Lung microvascular endothelial cell (primary cell): ENCODE measurements at regions not wholly inside any gene's neighbourhood (a gene's known extent, or its start where the extent isn't known, plus 50 kb on each side); places are given as distances from the start of the nearest gene placed in this dataset.
"Not testable (repeated sequence)": the region's sequence is repeated elsewhere in the genome, so short reads cannot be mapped to it uniquely, and the experiment has no call there.

Experiments used
- DNase-seq, 2 donors: peaks; one replicate each; pipeline versions ENCODE4 v3.0.0 to v3.0.0-alpha.2; 2010; ENCODE audit warnings: low read depth in 2 of 2

- DNase-seq = no peak
Measured at GRCh38 chr18:38571651-38572050, 1006.1 kb upstream of the CELF4 start.

GRCh38 chr18:38565513-38565912 lies 999.9 kb upstream of the CELF4 start:
- DNase-seq = no peak

DNA sequence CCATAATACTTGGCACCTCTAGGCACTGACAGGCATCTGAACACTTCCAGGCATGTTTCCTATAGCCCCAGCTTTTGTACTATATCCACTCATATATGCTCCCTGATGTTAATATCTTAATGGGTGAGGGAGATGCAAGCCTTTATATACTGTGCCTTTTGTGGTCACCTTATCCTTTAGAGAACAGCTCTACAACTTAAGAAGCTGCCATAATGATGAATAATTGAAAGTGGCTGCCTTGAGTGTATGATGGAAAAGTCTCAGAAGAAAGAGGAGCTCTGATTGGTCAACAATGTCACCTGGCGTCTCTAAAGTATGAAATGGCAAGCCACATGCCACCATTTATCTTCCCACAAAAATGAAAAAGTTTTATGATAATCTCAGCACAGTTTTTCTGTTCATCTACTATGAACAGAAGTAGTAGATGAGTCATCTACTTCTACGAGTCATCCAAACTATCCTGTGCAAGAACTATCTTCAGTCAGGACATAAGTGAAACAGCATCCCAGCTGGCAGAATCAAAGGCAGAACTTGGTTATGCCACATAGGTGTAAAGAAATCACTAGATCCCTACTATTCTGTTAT lies 997.9 kb upstream of the CELF4 start:
- DNase-seq = no peak

DNA sequence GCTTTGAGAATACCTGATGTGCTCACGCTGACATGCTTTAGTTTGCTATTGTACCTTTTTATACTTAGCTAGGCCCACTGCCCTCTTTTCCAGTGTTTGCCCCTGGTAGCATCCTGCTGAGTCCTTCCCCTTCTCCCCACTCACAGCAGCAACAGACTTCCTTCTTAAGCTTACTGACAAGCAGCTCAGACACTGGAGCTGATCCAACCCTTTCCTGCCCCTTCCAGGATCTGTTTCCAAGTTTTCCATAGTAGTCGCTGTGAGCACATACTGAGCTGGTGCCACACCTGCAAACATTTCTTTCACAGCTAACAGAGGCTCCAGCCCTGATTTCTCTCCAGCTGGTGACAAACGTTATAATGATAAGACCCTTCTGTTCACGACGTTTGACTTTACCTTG lies 991.4 kb upstream of the CELF4 start:
- no peak for DNase-seq

DNA sequence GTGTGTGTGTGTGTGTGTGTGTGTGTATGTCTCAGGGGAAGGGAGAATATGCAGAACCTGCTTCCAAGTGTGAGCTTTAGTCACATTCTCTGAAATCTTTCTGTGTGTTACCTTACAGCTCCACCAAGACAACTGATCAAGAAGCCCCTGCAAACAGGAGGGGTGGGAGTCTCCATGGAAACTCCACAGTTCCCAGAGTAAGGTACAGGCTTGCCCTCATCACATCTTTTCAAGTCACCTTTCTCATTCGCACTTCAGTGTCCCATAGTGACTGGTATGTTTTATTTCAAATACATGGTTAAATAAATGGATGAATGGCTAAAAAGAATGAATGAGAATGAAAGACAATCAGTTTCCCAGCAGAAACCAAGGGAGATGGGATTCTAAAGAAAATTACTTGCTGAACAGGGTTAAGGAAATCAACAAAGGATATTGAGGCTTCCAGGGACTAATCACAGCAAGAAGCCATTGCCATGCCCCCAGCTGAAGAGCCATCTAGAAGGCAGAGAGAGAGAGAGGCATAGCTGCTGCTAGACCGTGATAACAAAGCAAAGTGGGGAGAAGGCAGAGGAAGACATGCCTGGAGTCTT lies 987.2 kb upstream of the CELF4 start:
- DNase-seq = no peak

- DNase-seq = no peak
Measured at GRCh38 chr18:38551881-38552280, 986.3 kb upstream of the CELF4 start.

DNA sequence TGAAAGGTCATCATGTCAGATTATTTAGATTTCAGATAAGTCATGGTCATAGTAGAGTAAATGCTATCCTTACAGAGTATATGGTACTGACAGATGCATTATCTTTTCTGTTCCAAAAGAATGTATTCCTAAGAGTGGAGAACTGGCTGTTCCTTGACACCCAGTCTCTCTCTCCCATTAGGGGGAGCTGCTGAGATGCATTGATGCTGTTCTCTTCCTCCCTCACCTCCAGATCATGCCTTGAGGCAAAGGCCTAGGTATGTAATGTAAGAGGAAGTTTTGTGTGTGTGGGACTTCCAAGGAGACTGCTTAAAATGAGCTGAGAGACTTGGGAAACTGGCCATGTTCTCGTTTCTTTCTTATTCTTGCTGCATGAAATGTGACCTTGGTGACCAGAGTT lies 979.5 kb upstream of the CELF4 start:
- no peak for DNase-seq

- no peak for DNase-seq
Measured at GRCh38 chr18:38539856-38540255, 974.3 kb upstream of the CELF4 start.

DNA sequence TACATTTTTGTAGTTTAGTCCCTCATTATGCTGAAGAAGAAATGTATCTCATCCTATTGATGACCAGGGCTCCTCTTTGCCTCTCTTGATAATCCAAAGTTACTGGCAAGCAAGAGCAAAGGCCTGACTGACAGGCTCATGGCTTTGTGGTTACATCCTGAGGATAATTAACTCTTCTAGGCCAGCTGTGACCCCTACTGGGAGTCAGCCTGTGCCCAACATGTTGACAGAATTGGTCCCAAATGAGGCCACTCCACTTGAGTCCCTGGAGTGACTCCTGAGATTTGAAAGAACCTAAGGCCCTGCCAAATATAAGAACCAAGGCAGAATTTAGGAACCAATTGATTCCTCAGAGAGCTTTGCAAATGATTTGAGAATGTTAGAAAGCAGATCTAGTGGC lies 973.8 kb upstream of the CELF4 start:
- no peak for DNase-seq

GRCh38 chr18:38534073-38534472 lies 968.5 kb upstream of the CELF4 start:
- DNase-seq = no peak

- no peak for DNase-seq
Measured at GRCh38 chr18:38526922-38527321, 961.3 kb upstream of the CELF4 start.

- no peak for DNase-seq
Measured at GRCh38 chr18:38525039-38525438, 959.4 kb upstream of the CELF4 start.

- no peak for DNase-seq
Measured at GRCh38 chr18:38520786-38521185, 955.2 kb upstream of the CELF4 start.

DNA sequence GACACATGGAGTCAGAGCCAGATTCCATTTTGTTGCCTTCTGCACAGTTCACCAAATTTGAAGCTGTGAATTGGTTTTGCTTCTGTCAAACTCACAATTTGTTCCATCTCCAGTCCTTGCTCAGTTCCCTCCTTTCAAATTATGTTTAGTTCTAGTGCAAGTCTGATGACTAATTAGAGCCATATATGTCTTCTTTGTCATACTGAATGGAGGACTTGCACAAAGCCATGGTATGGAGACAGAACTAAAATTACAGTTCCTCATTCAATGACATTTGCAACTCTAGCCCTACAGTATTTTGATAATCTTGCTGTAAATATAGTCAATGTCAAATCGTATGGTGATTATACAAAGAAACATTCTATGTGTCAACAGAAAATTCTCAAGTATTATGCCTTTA lies 936.9 kb upstream of the CELF4 start:
- no peak for DNase-seq

DNA sequence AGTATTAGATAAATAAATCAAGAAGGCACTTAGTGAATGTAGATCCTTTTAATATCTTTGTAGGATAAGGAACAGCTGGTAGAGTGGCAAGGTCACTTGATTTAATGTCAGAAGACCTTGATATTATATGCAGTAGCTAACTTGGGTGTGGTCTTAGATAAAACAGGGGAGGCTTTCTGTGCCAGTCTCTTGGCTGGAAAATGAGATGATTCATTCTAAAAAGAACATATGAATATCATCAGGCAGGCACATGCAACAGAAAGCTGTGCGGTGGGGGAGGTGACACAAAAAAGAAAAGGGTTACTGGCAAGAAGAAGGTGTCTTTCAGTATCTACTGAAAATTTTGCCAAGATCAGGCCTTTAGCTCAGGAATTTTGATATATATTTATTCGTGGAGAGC lies 931.7 kb upstream of the CELF4 start:
- no peak for DNase-seq

GRCh38 chr18:38496222-38496793 lies 930.7 kb upstream of the CELF4 start:
- DNase-seq = no peak

- DNase-seq = no peak
Measured at GRCh38 chr18:38494065-38494464, 928.5 kb upstream of the CELF4 start.

- DNase-seq = no peak
Measured at GRCh38 chr18:38491195-38491594, 925.6 kb upstream of the CELF4 start.

DNA sequence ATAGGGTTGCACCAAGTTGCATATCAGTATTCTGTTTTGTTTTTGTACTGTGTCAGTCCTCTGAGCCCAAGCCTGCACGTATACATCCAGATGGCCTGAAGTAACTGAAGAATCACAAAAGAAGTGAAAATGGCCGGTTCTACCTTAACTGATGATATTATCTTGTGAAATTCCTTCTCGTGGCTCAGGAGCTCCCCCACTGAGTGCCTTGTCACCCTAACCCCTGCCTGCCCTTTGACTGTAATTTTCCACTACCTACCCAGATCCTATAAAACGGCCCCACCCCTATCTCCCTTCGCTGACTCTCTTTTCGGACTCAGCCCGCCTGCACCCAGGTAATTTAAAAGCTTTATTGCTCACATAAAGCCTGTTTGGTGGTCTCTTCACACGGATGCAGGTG lies 924.1 kb upstream of the CELF4 start:
- DNase-seq = not testable (repeated sequence)

DNA sequence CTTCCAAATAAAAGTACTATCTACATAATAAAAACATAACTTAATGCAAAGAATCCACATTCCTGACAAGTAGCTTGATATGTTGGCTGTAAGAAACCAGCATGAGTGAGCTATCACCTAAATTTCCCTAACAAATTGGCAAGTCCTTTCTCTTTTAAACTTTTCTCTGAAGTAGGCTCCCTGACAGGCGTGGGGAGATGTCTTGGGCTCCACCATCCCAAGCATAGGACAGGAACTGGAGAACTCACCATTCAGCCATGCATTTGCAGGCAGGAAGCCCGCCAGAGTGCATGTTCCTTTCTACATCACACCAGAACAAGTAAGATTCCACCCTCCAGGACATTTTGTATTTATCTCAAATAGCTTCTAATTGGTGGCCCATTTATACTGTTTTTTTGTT lies 921.9 kb upstream of the CELF4 start:
- DNase-seq = no peak

DNA sequence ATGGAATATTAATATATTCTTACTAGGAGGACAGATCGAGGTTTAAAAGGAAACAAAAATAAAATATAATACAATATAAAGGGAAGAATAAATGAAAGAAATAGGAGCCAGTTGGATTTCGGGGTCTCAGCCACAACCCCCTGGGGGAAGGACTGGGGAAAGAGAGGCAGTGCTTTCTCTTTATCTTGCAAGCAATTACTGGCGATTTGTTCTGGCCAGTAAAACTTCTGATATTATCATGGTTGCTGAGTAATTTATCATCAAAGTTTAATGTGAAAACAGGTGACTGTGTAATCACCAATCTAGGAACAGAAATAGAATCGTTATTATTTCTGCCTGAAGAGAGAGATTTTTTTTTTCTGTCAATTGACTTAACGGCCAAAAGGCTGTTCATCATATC lies 917.7 kb upstream of the CELF4 start:
- no peak for DNase-seq

DNA sequence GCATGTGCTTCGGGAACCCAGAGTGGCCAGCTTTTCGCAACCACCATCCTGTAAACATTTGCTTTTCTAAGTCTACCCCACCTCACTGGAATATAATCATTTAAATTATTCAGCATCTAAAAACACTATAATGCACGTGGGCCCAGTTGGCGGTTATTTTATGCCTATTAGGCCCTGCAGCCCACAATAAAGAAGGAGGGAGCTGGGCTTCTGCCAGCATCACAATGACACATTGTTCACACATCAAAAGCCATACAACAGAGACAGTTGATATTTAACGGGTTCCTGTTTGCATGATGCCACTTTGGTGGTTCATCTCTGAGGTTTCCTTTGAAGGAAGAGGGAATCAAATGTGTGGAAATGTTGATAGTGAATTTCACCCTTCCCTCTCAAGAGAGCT lies 916.0 kb upstream of the CELF4 start:
- no peak for DNase-seq

GRCh38 chr18:38475686-38476085 lies 910.1 kb upstream of the CELF4 start:
- DNase-seq = no peak

GRCh38 chr18:38473535-38473934 lies 907.9 kb upstream of the CELF4 start:
- DNase-seq = no peak
